ENCODE measurements at regions not wholly inside any gene's neighbourhood (a gene's known extent, or its start where the extent isn't known, plus 50 kb on each side); places are given as distances from the start of the nearest gene placed in this dataset.

GRCh38 chr12:24533716-24534352 lies 415.1 kb downstream of the BCAT1 start:
- Histone ChIP-seq H3K4me2 (ENCODE audit: insufficient read depth, low read length) (no peak overlapping the region), H3K4me3 (ENCODE audit: insufficient read depth, low read length) (no peak overlapping the region), H3K27me3 (ENCODE audit: insufficient read depth, low read length) (no peaks in the 10 kb centered on the region), H3K79me2 (ENCODE audit: insufficient read depth, low read length) (no peaks in the 10 kb centered on the region), H2AFZ (ENCODE audit: low read length) (no peak overlapping the region), H3K4me1 (ENCODE audit: insufficient read depth, low read length) (no peaks in the 10 kb centered on the region), H3K9me3 (ENCODE audit: low read depth, low read length) (no peaks in the 10 kb centered on the region), H4K20me1 (ENCODE audit: insufficient read depth, low read length) (no peaks in the 10 kb centered on the region), H3K36me3 (ENCODE audit: insufficient read depth, low read length) (no peaks in the 10 kb centered on the region), H3K27ac (ENCODE audit: low read depth, low read length) (no peak overlapping the region)
- TF ChIP-seq CTCF (IDR thresholded peaks at IDR 0.05; ENCODE audit: extremely low read depth, low read depth, low read length): no peak
- DNase-seq (ENCODE audit: insufficient read length, low spot score, missing footprints): no peak

- Histone ChIP-seq H2AFZ (ENCODE audit: low read length) (no peak overlapping the region), H4K20me1 (ENCODE audit: insufficient read depth, low read length) (no peaks in the 10 kb centered on the region), H3K4me1 (ENCODE audit: insufficient read depth, low read length) (no peaks in the 10 kb centered on the region), H3K36me3 (ENCODE audit: insufficient read depth, low read length) (no peaks in the 10 kb centered on the region), H3K79me2 (ENCODE audit: insufficient read depth, low read length) (no peaks in the 10 kb centered on the region), H3K4me2 (ENCODE audit: insufficient read depth, low read length) (no peak overlapping the region), H3K27me3 (ENCODE audit: insufficient read depth, low read length) (no peaks in the 10 kb centered on the region), H3K4me3 (ENCODE audit: insufficient read depth, low read length) (no peak overlapping the region), H3K27ac (ENCODE audit: low read depth, low read length) (no peak overlapping the region), H3K9me3 (ENCODE audit: low read depth, low read length) (no peaks in the 10 kb centered on the region)
- TF ChIP-seq CTCF (IDR thresholded peaks at IDR 0.05; ENCODE audit: extremely low read depth, low read depth, low read length): no peak
- DNase-seq (ENCODE audit: insufficient read length, low spot score, missing footprints): peak; percentile 44
These were observed 418.2 kb downstream of the BCAT1 start for GRCh38 chr12:24530689-24531088.

DNA sequence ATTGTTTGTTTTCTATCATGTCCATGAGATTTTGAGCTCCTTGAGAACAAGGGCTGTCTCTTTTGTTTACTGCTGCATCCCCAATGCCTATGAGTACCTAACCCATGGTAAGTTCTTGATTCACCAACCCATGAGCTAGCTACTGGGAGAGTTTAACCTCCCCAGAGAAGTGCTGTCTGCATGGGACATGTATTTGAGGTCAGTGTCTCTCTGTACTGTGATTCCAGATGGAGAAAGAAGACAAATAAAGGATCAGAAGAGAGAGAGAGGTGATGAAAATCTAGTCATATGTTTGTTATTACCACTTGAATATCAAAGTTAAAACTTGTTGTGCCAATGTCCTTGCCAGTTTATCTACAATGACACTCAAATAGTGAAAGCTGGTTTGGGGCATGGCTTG lies 421.8 kb downstream of the BCAT1 start:
- Histone ChIP-seq H3K9me3 (ENCODE audit: low read depth, low read length) (peaks cover 2% of the 10 kb centered on the region), H3K36me3 (ENCODE audit: insufficient read depth, low read length) (no peaks in the 10 kb centered on the region), H4K20me1 (ENCODE audit: insufficient read depth, low read length) (no peaks in the 10 kb centered on the region), H3K4me3 (ENCODE audit: insufficient read depth, low read length) (no peak overlapping the region), H3K4me2 (ENCODE audit: insufficient read depth, low read length) (no peak overlapping the region), H3K27ac (ENCODE audit: low read depth, low read length) (no peak overlapping the region), H2AFZ (ENCODE audit: low read length) (no peak overlapping the region), H3K4me1 (ENCODE audit: insufficient read depth, low read length) (no peaks in the 10 kb centered on the region), H3K27me3 (ENCODE audit: insufficient read depth, low read length) (no peaks in the 10 kb centered on the region), H3K79me2 (ENCODE audit: insufficient read depth, low read length) (no peaks in the 10 kb centered on the region)
- no peak for DNase-seq (ENCODE audit: insufficient read length, low spot score, missing footprints)
- TF ChIP-seq CTCF (IDR thresholded peaks at IDR 0.05; ENCODE audit: extremely low read depth, low read depth, low read length): no peak

DNA sequence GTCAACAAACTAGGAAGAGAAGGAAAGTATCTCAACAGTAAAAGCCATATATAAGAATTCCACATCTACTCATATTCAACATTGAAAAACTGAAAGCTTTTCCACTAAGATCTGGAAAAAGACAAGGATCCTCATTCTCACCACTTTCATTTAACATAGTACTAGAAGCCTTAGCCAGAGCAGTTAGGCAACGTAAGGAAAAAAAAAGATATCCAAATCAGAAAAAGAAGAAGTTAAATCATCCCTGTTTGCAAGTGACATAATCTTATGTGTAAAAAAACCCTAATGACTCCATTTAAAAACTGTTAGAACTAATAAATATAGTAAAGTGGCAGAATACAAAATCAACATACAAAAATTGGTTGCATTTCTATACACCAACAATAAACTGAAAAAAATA lies 426.2 kb downstream of the BCAT1 start:
- Histone ChIP-seq H3K4me1 (ENCODE audit: insufficient read depth, low read length) (no peaks in the 10 kb centered on the region), H3K9me3 (ENCODE audit: low read depth, low read length) (peaks cover 2% of the 10 kb centered on the region), H3K27ac (ENCODE audit: low read depth, low read length) (no peak overlapping the region), H3K79me2 (ENCODE audit: insufficient read depth, low read length) (no peaks in the 10 kb centered on the region), H3K4me2 (ENCODE audit: insufficient read depth, low read length) (no peak overlapping the region), H2AFZ (ENCODE audit: low read length) (no peak overlapping the region), H3K4me3 (ENCODE audit: insufficient read depth, low read length) (no peak overlapping the region), H3K27me3 (ENCODE audit: insufficient read depth, low read length) (no peaks in the 10 kb centered on the region), H4K20me1 (ENCODE audit: insufficient read depth, low read length) (no peaks in the 10 kb centered on the region), H3K36me3 (ENCODE audit: insufficient read depth, low read length) (no peaks in the 10 kb centered on the region)
- no peak for TF ChIP-seq CTCF (IDR thresholded peaks at IDR 0.05; ENCODE audit: extremely low read depth, low read depth, low read length)
- no peak for DNase-seq (ENCODE audit: insufficient read length, low spot score, missing footprints)
